PC-3 (cell line): ENCODE measurements at regions not wholly inside any gene's neighbourhood (a gene's known extent, or its start where the extent isn't known, plus 50 kb on each side); places are given as distances from the start of the nearest gene placed in this dataset.

Source experiments
- ATAC-seq: fragments of 200-7000 bp; cut with Tn5 transposase; 2 replicates; pipeline ENCODE4 v1.9.1; 2020; ENCODE audit warnings: mild to moderate bottlenecking, moderate library complexity
- BruUV-seq: library from RNA; stranded (reverse); fragments of 400-500 nt; replicated peaks from 2 replicates; lab custom pipeline; 2021; lab: Mats Ljungman, UMichigan
- CTCF ChIA-PET: fragments of 300-600 bp; sonication (Branson Sonifier 250); formaldehyde crosslinking; loops from one replicate; lab custom pipeline; 2022; ENCODE audit warnings: antibody characterized with exemption; lab: Charles Lee
- POLR2A ChIA-PET: fragments of 300-600 bp; sonication (Branson Sonifier 250); formaldehyde crosslinking; loops from one replicate; lab custom pipeline; 2022; ENCODE audit warnings: antibody characterized with exemption; ENCODE audit not compliant: unreplicated experiment; lab: Charles Lee
- DNase-seq: peaks from one replicate; pipeline ENCODE4 v3.0.0-alpha.2; 2015
- H2AFZ ChIP-seq: fragments of 300-600 bp; sonication (generic); 2 replicates; pipeline ENCODE4 v1.6.0; 2016; ENCODE audit warnings: antibody characterized with exemption, low read length
- H3F3A ChIP-seq: fragments of 300-600 bp; sonication (generic); one replicate; pipeline ENCODE4 v1.6.0; 2017; ENCODE audit warnings: antibody characterized with exemption, low read length, control low read depth, mild to moderate bottlenecking; ENCODE audit not compliant: unreplicated experiment
- H3K27ac ChIP-seq: fragments of 300-600 bp; sonication (generic); 2 replicates; pipeline ENCODE4 v1.5.1; 2016; ENCODE audit warnings: mild to moderate bottlenecking, low read length
- H3K27me3 ChIP-seq: fragments of 300-600 bp; sonication (generic); 2 replicates; pipeline ENCODE4 v1.6.1; 2016; ENCODE audit warnings: low read length, mixed read lengths
- H3K36me3 ChIP-seq: fragments of 300-600 bp; sonication (generic); 2 replicates; pipeline ENCODE4 v1.6.1; 2016; ENCODE audit warnings: low read depth, mixed run types, low read length, mixed read lengths
- H3K4me1 ChIP-seq: fragments of 300-600 bp; sonication (generic); 2 replicates; pipeline ENCODE4 v1.5.1; 2016; ENCODE audit warnings: low read length; ENCODE audit not compliant: insufficient read depth
- H3K4me2 ChIP-seq: fragments of 300-600 bp; sonication (generic); 2 replicates; pipeline ENCODE4 v1.6.0; 2016; ENCODE audit warnings: low read length
- H3K4me3 ChIP-seq: fragments of 300-600 bp; sonication (generic); 2 replicates; pipeline ENCODE4 v1.5.1; 2016; ENCODE audit warnings: mild to moderate bottlenecking, low read length, mixed read lengths
- H3K79me2 ChIP-seq: fragments of 300-600 bp; sonication (generic); 2 replicates; pipeline ENCODE4 v1.6.1; 2017; ENCODE audit warnings: low read length, mixed read lengths
- H3K9ac ChIP-seq: fragments of 300-600 bp; sonication (generic); 2 replicates; pipeline ENCODE4 v1.6.0; 2016; ENCODE audit warnings: mild to moderate bottlenecking, low read length
- H3K9me2 ChIP-seq: fragments of 300-600 bp; sonication (generic); replicated peaks from 2 replicates; pipeline ENCODE4 v1.6.1; 2016; ENCODE audit warnings: mixed run types, low read length, mixed read lengths
- H3K9me3 ChIP-seq: fragments of 300-600 bp; sonication (generic); 2 replicates; pipeline ENCODE4 v1.6.1; 2016; ENCODE audit warnings: low read length, mixed read lengths
- H4K20me1 ChIP-seq: fragments of 300-600 bp; sonication (generic); 2 replicates; pipeline ENCODE4 v1.6.1; 2016; ENCODE audit warnings: low read length, mixed read lengths
- CTCF ChIP-seq: fragments of 300-600 bp; sonication (generic); conservative IDR thresholded peaks from 2 replicates; pipeline ENCODE4 v1.5.1; 2017; ENCODE audit warnings: antibody characterized with exemption, low read depth, mild to moderate bottlenecking, low read length
- EZH2 ChIP-seq: fragments of 300-600 bp; sonication (generic); IDR thresholded peaks from one replicate; pipeline ENCODE4 v1.6.1; 2017; ENCODE audit warnings: antibody characterized with exemption, mild to moderate bottlenecking, low read length; ENCODE audit not compliant: unreplicated experiment
- EZH2phosphoT487 ChIP-seq: fragments of 300-600 bp; sonication (generic); IDR thresholded peaks from 2 replicates; pipeline ENCODE4 v1.6.1; 2018; ENCODE audit warnings: mild to moderate bottlenecking, antibody characterized with exemption, low read length, borderline replicate concordance
- intact Hi-C: fragments of 100-400 bp; cut with micrococcal nuclease; formaldehyde crosslinking; loops from 2 replicates; pipeline ENCODE4 v1.9.0; 2023

- H3K4me1 ChIP-seq: no peaks in the 10 kb centered on the region
- CTCF ChIA-PET: no interaction called here
- H3K27ac ChIP-seq: no peak overlapping the region
- no peaks in the 10 kb centered on the region for H4K20me1 ChIP-seq
- no TSS peak for BruUV-seq
- H3K9me3 ChIP-seq: no peaks in the 10 kb centered on the region
- H3K9ac ChIP-seq: no peak overlapping the region
- DNase-seq (no peak), ATAC-seq (no peak)
- no peak overlapping the region for H3K4me3 ChIP-seq
- no peaks in the 10 kb centered on the region for H3K27me3 ChIP-seq
- intact Hi-C loops: no loop called here
- H3K9me2 ChIP-seq: no peaks in the 10 kb centered on the region
- POLR2A ChIA-PET: no interaction called here
- TF ChIP-seq CTCF: no peak
- no peak for TF ChIP-seq EZH2
- TF ChIP-seq EZH2phosphoT487: no peak
- no peak overlapping the region for H3K4me2 ChIP-seq
- H3K79me2 ChIP-seq: no peaks in the 10 kb centered on the region
- no peaks in the 10 kb centered on the region for H3F3A ChIP-seq
- no peaks in the 10 kb centered on the region for H3K36me3 ChIP-seq
- no peak overlapping the region for H2AFZ ChIP-seq
Measured at GRCh38 chr2:52429171-52429570, 1338.4 kb upstream of the CHAC2 start.

- POLR2A ChIA-PET: no interaction called here
- no peak overlapping the region for H3K9ac ChIP-seq
- intact Hi-C loops: no loop called here
- no peaks in the 10 kb centered on the region for H3K27me3 ChIP-seq
- H3K4me1 ChIP-seq: no peaks in the 10 kb centered on the region
- H3K36me3 ChIP-seq: no peaks in the 10 kb centered on the region
- no peaks in the 10 kb centered on the region for H4K20me1 ChIP-seq
- no peaks in the 10 kb centered on the region for H3K9me2 ChIP-seq
- ATAC-seq (no peak), DNase-seq (no peak)
- H3K79me2 ChIP-seq: no peaks in the 10 kb centered on the region
- H2AFZ ChIP-seq: no peak overlapping the region
- TF ChIP-seq CTCF (no peak), EZH2phosphoT487 (no peak), EZH2 (no peak)
- no peaks in the 10 kb centered on the region for H3F3A ChIP-seq
- no peak overlapping the region for H3K4me2 ChIP-seq
- no peak overlapping the region for H3K4me3 ChIP-seq
- no peak overlapping the region for H3K27ac ChIP-seq
- no peaks in the 10 kb centered on the region for H3K9me3 ChIP-seq
- no TSS peak for BruUV-seq
- CTCF ChIA-PET: no interaction called here
Measured at GRCh38 chr2:52428224-52428623, 1339.4 kb upstream of the CHAC2 start.

- Histone ChIP-seq H4K20me1 (no peaks in the 10 kb centered on the region), H3K27ac (no peak overlapping the region), H3K9me3 (no peaks in the 10 kb centered on the region), H3K9me2 (no peaks in the 10 kb centered on the region), H3K9ac (no peak overlapping the region), H2AFZ (no peak overlapping the region), H3K79me2 (no peaks in the 10 kb centered on the region), H3K4me3 (no peak overlapping the region), H3K4me2 (no peak overlapping the region), H3K4me1 (no peaks in the 10 kb centered on the region), H3F3A (no peaks in the 10 kb centered on the region), H3K36me3 (no peaks in the 10 kb centered on the region), H3K27me3 (no peaks in the 10 kb centered on the region)
- no TSS peak for BruUV-seq
- intact Hi-C loops: no loop called here
- POLR2A ChIA-PET: no interaction called here
- ATAC-seq: no peak
- TF ChIP-seq CTCF (no peak), EZH2 (no peak), EZH2phosphoT487 (no peak)
- CTCF ChIA-PET: no interaction called here
- DNase-seq: no peak
Measured at GRCh38 chr2:52423655-52424054, 1343.9 kb upstream of the CHAC2 start.
